GM19240 (cell line): ENCODE measurements at regions not wholly inside any gene's neighbourhood (a gene's known extent, or its start where the extent isn't known, plus 50 kb on each side); places are given as distances from the start of the nearest gene placed in this dataset.
"Not testable (repeated sequence)": the region's sequence is repeated elsewhere in the genome, so short reads cannot be mapped to it uniquely, and the experiment has no call there.

Source experiments
- DNase-seq: peaks from one replicate; pipeline ENCODE4 v3.0.0; 2011; ENCODE audit warnings: low spot score; ENCODE audit not compliant: insufficient read length

DNA sequence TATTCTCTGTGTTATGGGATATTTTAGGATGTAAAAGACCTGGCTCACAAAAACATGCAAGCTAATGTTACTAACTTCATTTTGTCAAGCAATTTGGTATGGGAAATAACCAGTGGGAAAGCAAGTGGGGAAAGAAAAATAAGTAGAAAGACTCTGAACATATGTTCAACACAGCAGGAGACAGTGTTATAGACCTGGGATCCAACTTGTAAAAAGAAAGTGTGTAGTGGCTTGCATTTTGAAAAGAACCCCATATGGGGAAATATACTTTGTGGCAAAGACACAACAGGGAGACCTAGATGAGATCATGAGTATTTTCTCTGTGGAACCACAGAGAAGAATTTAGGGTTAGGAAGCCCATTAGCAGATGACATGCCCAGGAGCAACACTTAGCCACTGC lies 212.7 kb upstream of the NRIP1 start:
- DNase-seq, result no peak

DNA sequence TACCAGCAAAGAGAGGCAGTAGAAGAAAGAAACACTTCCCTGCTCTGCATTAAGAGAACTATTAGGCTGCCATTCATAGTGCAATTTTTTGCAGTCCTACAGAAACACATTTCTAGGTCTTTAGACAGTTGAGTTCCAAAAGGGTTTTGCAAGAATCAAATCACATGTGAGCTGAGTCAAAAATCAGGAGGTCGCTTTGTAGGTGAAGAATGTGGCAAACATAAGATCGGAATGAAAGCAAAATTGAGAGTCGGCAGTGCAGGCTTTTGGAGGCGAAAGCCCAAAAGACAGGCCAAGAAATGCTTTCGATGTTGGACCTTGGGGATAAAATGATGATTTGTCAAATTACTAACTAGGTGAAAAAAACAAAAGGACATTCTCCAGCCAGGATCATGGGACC lies 213.5 kb upstream of the NRIP1 start:
- DNase-seq, result no peak

- DNase-seq, result no peak
These were observed 214.1 kb upstream of the NRIP1 start for GRCh38 chr21:15278851-15279250.

GRCh38 chr21:15279482-15279881 lies 214.7 kb upstream of the NRIP1 start:
- no peak for DNase-seq

- DNase-seq, result no peak
These were observed 216.9 kb upstream of the NRIP1 start for GRCh38 chr21:15281714-15282113.

- DNase-seq, result no peak
These were observed 217.9 kb upstream of the NRIP1 start for GRCh38 chr21:15282665-15283064.

GRCh38 chr21:15283138-15283537 lies 218.3 kb upstream of the NRIP1 start:
- no peak for DNase-seq

DNA sequence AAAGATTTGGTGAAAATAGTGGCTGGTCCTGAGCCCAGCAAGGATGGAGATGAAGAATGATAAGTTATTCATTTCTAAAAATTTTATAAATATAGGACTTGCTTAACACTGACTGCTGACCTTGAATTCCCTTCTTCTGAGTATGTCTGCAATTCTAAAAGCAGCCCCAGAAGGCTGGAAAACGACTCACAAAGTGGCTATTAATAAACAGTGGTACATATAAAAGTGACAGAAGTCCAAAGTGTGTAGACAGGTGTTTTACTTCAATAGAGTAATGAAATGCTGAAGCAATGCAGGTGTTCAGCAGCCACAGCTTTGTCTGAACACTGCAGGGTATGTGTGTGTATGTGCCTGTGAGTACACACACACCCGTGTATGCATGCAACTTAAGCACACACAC lies 219.0 kb upstream of the NRIP1 start:
- no peak for DNase-seq

DNA sequence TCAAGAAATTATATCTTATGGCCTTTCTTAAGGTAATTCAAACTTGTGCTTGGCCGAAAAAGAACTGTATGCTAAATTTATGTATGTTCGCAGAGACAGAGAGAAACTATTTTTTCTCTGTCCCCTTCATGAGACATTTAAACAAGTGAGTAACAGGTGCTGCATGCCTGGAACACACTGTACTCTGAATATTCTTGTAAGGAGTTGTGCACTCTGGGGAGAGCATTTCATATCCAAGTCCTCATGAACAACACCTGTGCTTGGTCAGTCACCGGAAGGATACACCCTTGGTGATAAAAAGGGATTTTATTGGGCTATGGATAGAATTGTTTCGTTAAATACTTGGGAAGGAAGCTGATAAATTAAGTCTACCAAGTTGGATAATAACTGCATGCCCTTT lies 220.8 kb upstream of the NRIP1 start:
- no peak for DNase-seq

DNA sequence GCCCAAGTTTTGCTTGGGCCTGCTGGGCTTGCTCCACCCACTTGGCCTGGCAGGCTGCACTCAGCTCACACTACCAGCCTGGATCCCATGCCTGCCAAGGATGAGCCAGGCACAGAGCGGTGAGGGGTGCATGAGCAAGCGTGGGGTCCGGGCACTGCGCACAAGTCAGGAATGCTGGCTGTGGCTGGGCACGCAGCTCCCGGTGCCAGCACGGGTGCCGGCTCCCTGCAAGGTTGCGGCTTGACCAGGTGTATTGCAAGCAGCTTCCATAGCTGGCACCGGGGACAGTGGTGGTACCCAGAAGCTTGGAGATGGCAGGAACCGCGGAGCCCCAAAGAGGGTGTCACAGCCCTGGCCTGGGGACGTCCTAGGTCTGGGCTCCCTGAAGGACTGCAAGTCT lies 224.4 kb upstream of the NRIP1 start:
- no peak for DNase-seq

DNA sequence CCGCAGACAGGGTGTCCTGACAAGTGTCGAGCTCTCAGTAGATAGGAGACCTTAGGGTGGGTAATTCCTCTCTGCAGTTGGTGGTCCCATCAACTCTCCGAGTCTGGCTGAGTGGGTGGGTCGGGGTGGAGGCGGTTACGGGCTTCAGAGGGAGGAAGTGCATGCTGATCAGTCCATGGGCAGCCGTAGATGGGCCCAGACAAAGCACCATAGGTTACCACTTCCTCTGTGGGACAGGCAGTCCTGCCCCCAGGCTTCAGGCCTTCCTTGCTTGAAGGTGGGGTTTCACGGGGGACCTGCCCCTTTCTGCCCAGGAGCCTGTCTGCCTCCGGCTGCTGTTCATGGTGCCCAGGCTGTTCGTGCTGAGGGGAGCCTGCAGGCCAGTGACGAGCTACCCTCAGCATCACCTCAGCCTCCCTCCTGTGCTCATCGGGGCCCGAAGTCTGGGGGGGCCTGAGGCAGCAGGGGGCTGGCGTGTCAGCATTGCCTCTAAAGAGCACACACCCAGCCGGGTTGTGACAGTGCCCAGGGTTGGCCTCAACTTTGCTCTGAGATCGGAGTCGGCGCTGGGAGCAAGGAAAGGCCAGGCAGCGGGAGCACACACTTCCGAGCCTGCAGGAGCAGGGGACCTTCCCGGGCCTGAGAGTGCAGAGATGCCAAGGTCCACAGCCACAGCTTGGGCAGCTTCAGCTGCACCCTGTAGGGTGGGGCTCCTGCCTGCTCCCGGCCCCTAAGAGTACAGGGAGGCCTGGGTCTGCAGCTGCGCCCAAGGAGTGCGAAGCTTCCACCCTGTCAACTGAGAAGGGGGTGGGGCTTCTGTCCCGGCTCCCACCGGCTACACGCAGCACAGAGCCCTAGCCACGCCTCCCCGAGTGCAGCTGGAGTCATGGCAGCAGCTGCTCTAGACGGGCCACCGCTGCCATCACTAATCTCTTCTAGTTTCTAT lies 225.4 kb upstream of the NRIP1 start:
- DNase-seq, result no peak

DNA sequence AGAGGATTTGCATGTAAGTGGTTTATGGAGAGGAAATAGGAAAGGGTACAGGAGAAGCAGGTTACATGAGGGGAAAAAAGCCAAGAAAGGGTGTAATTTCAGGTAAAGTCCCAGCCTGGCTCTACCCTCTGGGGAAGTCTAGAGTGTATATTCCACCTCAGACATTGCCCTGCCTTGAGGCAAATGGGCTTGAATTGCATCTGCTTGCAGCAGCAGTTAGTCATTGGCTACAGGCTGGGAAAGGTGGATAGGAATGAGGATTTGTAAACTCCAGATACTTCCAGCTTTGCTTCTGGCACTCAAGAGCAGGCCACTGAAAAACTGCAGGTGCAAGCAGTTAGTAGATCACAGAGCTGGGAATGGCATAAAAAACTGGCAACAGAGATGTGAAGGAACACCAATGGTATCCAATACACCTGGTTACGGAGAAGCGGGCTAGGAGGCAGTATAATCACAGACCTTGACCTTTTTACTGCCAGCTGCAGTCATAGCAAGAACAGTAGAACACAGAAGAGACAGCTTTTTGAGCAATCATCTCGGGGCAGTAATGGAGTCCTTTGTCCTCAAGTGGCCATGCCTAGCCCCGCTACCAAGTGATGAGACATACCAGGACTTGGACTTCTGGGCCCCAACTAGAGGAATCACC lies 226.9 kb upstream of the NRIP1 start:
- no peak for DNase-seq

DNA sequence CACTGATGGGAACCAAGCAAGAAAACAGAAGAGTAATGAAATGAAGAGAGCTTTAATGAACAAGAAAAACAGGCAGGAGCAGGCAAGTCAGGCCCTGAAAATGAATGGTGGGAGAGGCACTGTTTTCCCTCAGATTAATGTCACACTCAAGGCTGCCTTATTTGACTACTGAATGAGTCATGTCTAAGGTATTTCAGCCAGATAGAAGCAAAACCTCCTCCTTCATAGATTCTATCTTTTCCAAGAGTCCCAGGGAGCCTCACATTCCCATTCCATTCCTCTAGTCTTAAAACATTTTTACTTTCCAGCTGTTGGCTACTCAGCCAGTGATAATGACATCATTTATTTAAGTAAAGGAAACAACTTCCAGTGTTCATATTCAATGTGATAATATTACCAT lies 228.4 kb upstream of the NRIP1 start:
- DNase-seq, result no peak

- DNase-seq, result no peak
These were observed 231.1 kb upstream of the NRIP1 start for GRCh38 chr21:15295875-15296274.

DNA sequence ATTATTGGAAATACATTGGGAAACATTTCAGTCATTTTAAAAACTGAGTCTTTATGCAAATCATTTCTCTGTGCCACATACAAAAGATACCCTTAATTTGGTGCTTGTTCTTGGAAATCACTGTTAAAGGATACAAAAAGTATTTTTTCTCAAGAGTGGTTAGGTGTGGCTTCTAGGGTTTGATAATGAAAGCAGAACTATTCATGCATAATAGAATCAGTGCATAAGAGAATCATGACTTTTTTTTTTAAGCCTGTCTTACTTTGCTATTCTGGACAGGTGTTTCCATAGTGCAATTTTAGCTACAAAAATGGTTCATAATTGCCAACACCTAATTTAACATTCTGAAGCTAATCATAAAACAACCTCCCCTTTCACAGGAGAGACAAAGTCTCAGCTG lies 233.0 kb upstream of the NRIP1 start:
- DNase-seq, result no peak

DNA sequence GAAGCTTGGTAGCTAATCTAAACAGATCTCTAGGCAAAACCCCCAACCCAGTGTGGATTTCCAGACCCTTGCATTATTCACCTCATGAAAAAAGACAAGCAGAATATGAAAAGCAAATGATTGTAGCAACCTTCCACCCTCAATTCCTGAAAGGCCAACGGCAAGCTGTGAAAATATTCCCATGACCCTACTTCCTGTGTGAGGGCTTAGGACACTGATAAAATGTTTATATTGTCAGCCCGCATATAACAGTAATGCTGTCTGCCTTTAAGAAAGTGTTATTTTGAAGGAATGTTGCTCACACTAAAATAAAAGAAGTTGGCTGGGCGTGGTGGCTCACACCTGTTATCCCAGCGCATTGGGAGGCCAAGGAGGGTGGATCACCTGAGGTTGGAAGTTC lies 233.5 kb upstream of the NRIP1 start:
- no peak for DNase-seq

DNA sequence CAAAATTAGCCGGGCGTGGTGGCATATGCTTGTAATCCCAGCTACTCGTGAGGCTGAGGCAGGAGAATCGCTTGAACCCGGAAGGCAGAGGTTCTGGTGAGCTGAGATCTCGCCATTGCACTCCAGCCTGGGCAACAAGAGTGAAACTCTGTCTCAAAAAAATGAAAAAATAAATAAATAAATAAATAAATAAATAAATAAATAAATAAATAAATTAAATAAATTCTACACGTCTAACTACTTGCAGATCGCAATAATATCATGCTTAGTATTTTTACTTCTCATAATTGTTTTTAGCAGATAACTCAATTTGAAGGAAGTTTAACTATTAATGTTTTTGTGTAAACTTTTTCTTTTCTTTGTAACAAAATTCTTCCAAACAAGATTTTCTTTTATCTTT lies 234.0 kb upstream of the NRIP1 start:
- DNase-seq, result not testable (repeated sequence)

GRCh38 chr21:15300131-15300530 lies 235.3 kb upstream of the NRIP1 start:
- no peak for DNase-seq

- DNase-seq, result no peak
These were observed 236.2 kb upstream of the NRIP1 start for GRCh38 chr21:15301014-15301413.

DNA sequence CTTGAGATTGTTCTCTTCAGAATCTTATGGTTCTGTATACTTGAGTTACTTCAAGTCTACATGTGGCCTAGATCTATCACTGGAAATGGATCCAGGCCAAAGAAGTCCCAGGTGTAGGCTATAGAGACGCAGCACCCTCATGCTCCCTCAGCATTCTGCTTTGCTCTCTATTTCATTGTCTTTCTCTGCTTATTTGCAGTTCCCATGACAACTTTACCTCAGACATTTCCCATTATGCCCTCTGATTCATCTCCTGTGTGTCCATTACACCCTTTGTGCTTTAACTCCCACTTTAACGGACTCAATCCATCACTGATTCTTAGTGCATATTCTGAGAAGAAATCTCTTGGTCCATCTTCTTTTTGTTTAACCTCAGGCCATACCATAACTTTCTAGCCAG lies 236.9 kb upstream of the NRIP1 start:
- no peak for DNase-seq

- no peak for DNase-seq
These were observed 241.5 kb upstream of the NRIP1 start for GRCh38 chr21:15306271-15306670.

- no peak for DNase-seq
These were observed 243.5 kb upstream of the NRIP1 start for GRCh38 chr21:15308333-15308732.

DNA sequence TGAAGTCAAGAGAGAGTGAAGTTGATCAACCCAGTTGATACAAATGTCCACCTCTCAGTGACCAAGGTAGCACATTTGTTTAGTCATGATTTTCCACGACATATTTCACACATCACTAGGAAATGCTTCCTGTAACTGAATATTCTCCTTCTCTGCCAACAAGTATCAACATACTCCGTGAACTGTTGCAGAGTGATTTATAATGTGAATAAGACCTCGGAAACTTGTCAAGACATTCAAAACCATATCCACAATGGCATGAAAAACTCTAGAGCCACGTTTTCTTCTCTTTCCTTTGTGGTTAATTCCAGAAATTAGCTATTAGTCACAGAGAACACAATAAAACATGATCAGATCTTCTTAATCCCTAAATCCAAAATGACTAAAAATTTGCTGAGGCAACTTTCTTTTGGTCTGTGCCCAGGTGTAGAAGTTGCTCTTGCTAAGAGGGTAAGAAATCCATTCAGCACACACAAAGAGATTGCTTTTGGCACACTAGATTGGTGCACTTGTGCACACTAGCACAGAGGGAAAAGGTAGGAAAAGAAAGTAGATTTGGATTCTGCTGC lies 244.3 kb upstream of the NRIP1 start:
- DNase-seq, result no peak
